HG03045 (cell line): ENCODE measurements at regions not wholly inside any gene's neighbourhood (a gene's known extent, or its start where the extent isn't known, plus 50 kb on each side); places are given as distances from the start of the nearest gene placed in this dataset.
A peak's percentile ranks its signal among the peaks of the same experiment; 100 is the strongest.

Experiments used
- ATAC-seq: cut with Tn5 transposase; IDR thresholded peaks from one replicate; pipeline ENCODE4 v1.9.1; 2021; ENCODE audit warnings: mild to moderate bottlenecking, moderate library complexity; ENCODE audit not compliant: unreplicated experiment

- no peak for ATAC-seq
Measured at GRCh38 chr5:40390281-40391149, 289.2 kb upstream of the PTGER4 start.

- no peak for ATAC-seq
Measured at GRCh38 chr5:40389591-40389990, 290.1 kb upstream of the PTGER4 start.

GRCh38 chr5:40386289-40386688, 293.4 kb upstream of the PTGER4 start:
- ATAC-seq, result peak; percentile 89

- ATAC-seq, result no peak
Measured at GRCh38 chr5:40385544-40385943, 294.2 kb upstream of the PTGER4 start.

- no peak for ATAC-seq
Measured at GRCh38 chr5:40384782-40385390, 294.8 kb upstream of the PTGER4 start.

- peak; percentile 39 for ATAC-seq
Measured at GRCh38 chr5:40383749-40384651, 295.7 kb upstream of the PTGER4 start.

GRCh38 chr5:40381676-40382363, 297.9 kb upstream of the PTGER4 start:
- ATAC-seq, result no peak

GRCh38 chr5:40381016-40381415, 298.7 kb upstream of the PTGER4 start:
- ATAC-seq, result no peak

- peak; percentile 58 for ATAC-seq
Measured at GRCh38 chr5:40378396-40379177, 301.1 kb upstream of the PTGER4 start.

- ATAC-seq, result no peak
Measured at GRCh38 chr5:40376566-40376965, 303.1 kb upstream of the PTGER4 start.

- no peak for ATAC-seq
Measured at GRCh38 chr5:40374853-40375252, 304.9 kb upstream of the PTGER4 start.

- no peak for ATAC-seq
Measured at GRCh38 chr5:40368200-40368599, 311.5 kb upstream of the PTGER4 start.

- ATAC-seq, result no peak
Measured at GRCh38 chr5:40367255-40367654, 312.5 kb upstream of the PTGER4 start.

- ATAC-seq, result no peak
Measured at GRCh38 chr5:40365342-40366330, 314.1 kb upstream of the PTGER4 start.

- ATAC-seq, result no peak
Measured at GRCh38 chr5:40364441-40364840, 315.3 kb upstream of the PTGER4 start.

GRCh38 chr5:40361378-40361777, 318.3 kb upstream of the PTGER4 start:
- ATAC-seq, result no peak

GRCh38 chr5:40360685-40361084, 319.0 kb upstream of the PTGER4 start:
- ATAC-seq, result no peak

- ATAC-seq, result no peak
Measured at GRCh38 chr5:40359832-40360231, 319.9 kb upstream of the PTGER4 start.

GRCh38 chr5:40359093-40359492, 320.6 kb upstream of the PTGER4 start:
- ATAC-seq, result no peak
